B cell (primary cell): ENCODE measurements at regions not wholly inside any gene's neighbourhood (a gene's known extent, or its start where the extent isn't known, plus 50 kb on each side); places are given as distances from the start of the nearest gene placed in this dataset.

Experiments
- ATAC-seq: fragments of 200-7000 bp; cut with Tn5 transposase; one replicate; pipeline ENCODE4 v1.10.0; 2021; ENCODE audit warnings: low read depth, mild to moderate bottlenecking, moderate number of reproducible peaks, moderate library complexity
- CTCF ChIA-PET: fragments of 350-600 bp; sonication (Branson Sonifier 250); formaldehyde crosslinking; loops from one replicate; lab custom pipeline; 2021; ENCODE audit warnings: antibody characterized with exemption, inconsistent platforms; lab: Charles Lee
- POLR2A ChIA-PET: fragments of 350-600 bp; sonication (Branson Sonifier 250); formaldehyde crosslinking; loops from one replicate; lab custom pipeline; 2021; ENCODE audit warnings: antibody characterized with exemption; lab: Charles Lee
- DNase-seq: peaks from one replicate; pipeline ENCODE4 v3.0.0; 2013
- H2AFZ ChIP-seq: 2 replicates; pipeline ENCODE4 v1.6.1; 2012; ENCODE audit warnings: mild to moderate bottlenecking, low read depth, low read length; ENCODE audit not compliant: insufficient read depth, poor library complexity, severe bottlenecking
- H3K27ac ChIP-seq, 2 donors: 1 replicate in 1 of 2; 2 replicates in 1 of 2; pipeline ENCODE4 v1.5.1; 2012 to 2013; ENCODE audit warnings: low read length in 2 of 2, mild to moderate bottlenecking in 2 of 2, moderate library complexity in 1 of 2
- H3K27me3 ChIP-seq, 4 experiments: fragments of 200-600 bp in 1 of 4; sonication (generic) in 1 of 4; replicated peaks in 1 of 4; 1 replicate in 2 of 4; 2 replicates in 2 of 4; pipeline versions ENCODE4 v1.6.1 to v1.7.0; 2013 to 2016; ENCODE audit warnings: low read length in 3 of 4, mild to moderate bottlenecking in 2 of 4, mixed read lengths in 1 of 4, moderate library complexity in 1 of 4; ENCODE audit not compliant: insufficient read depth in 4 of 4, control insufficient read depth in 3 of 4; ENCODE audit errors: control extremely low read depth in 1 of 4
- H3K36me3 ChIP-seq, 2 experiments: replicated peaks in 1 of 2; 1 replicate in 1 of 2; 2 replicates in 1 of 2; pipeline versions ENCODE4 v1.6.1 to v1.7.1; 2013; ENCODE audit warnings: low read length in 1 of 2; ENCODE audit not compliant: insufficient read depth in 2 of 2, control insufficient read depth in 1 of 2; ENCODE audit errors: control extremely low read depth in 1 of 2, extremely low read depth in 1 of 2
- H3K4me1 ChIP-seq, 2 donors: fragments of 200-600 bp in 1 of 2; sonication (generic) in 1 of 2; 1 replicate in 1 of 2; 2 replicates in 1 of 2; pipeline versions ENCODE4 v1.5.1 to v1.6.1; 2013 to 2017; ENCODE audit warnings: low read length in 2 of 2; ENCODE audit not compliant: control insufficient read depth in 2 of 2, insufficient read depth in 2 of 2
- H3K4me2 ChIP-seq: replicated peaks from 2 replicates; pipeline ENCODE3; 2012; ENCODE audit warnings: mild to moderate bottlenecking, low read depth, low read length; ENCODE audit not compliant: poor library complexity, severe bottlenecking
- H3K4me3 ChIP-seq, 5 experiments: fragments of 200-600 bp in 1 of 5; sonication (generic) in 1 of 5; 1 replicate in 3 of 5; 2 replicates in 2 of 5; pipeline versions ENCODE4 v1.5.1 to v1.7.0; 2011 to 2016; ENCODE audit warnings: low read length in 4 of 5, mild to moderate bottlenecking in 4 of 5, low read depth in 2 of 5, control low read depth in 1 of 5, moderate library complexity in 1 of 5; ENCODE audit not compliant: insufficient read depth in 1 of 5; ENCODE audit errors: control extremely low read depth in 1 of 5, extremely low read depth in 1 of 5
- H3K79me2 ChIP-seq: fragments of 200-600 bp; sonication (generic); one replicate; pipeline ENCODE4 v1.6.0; 2016; ENCODE audit warnings: low read length; ENCODE audit not compliant: control insufficient read depth, insufficient read depth
- H3K9ac ChIP-seq: fragments of 200-600 bp; sonication (generic); 2 replicates; pipeline ENCODE4 v1.6.1; 2017; ENCODE audit warnings: mild to moderate bottlenecking, low read length, moderate library complexity
- H3K9me3 ChIP-seq, 3 donors: one replicate each; pipeline versions ENCODE4 v1.6.1 to v1.7.1; 2013; ENCODE audit warnings: low read length in 2 of 3; ENCODE audit not compliant: control insufficient read depth in 2 of 3, insufficient read depth in 1 of 3; ENCODE audit errors: control extremely low read depth in 1 of 3
- H4K20me1 ChIP-seq: 2 replicates; pipeline ENCODE4 v1.6.0; 2012; ENCODE audit warnings: mild to moderate bottlenecking, low read length; ENCODE audit not compliant: insufficient read depth, control insufficient read depth, poor library complexity, severe bottlenecking
- H3K27ac Mint-ChIP-seq: one replicate; pipeline ENCODE4 v1.8.0; 2021; ENCODE audit warnings: mixed read lengths
- H3K27me3 Mint-ChIP-seq: one replicate; pipeline ENCODE4 v1.8.0; 2021; ENCODE audit warnings: mixed read lengths
- H3K4me1 Mint-ChIP-seq: one replicate; pipeline ENCODE4 v1.8.0; 2021; ENCODE audit warnings: mixed read lengths
- H3K4me3 Mint-ChIP-seq: one replicate; pipeline ENCODE4 v1.8.0; 2021; ENCODE audit warnings: mixed read lengths
- H3K9me3 Mint-ChIP-seq: one replicate; pipeline ENCODE4 v1.8.0; 2022; ENCODE audit warnings: mixed read lengths; ENCODE audit not compliant: insufficient read depth
- CTCF ChIP-seq: fragments of 200-600 bp; IDR thresholded peaks from one replicate; pipeline ENCODE4 v1.8.0; 2022; ENCODE audit warnings: antibody characterized with exemption, mild to moderate bottlenecking
- EZH2 ChIP-seq: IDR thresholded peaks from 2 replicates; pipeline ENCODE4 v1.6.1; 2012; ENCODE audit warnings: borderline replicate concordance, low read depth, mild to moderate bottlenecking, moderate library complexity, low read length; ENCODE audit not compliant: insufficient read depth, poor library complexity, severe bottlenecking
- WGBS: methylation state at CpG from one replicate; pipeline ENCODE4 v1.1.5; 2013; ENCODE audit warnings: missing lambda C conversion rate; ENCODE audit not compliant: insufficient coverage; 5-methylcytosine and 5-hydroxymethylcytosine counted together
- intact Hi-C: fragments of 100-400 bp; cut with micrococcal nuclease; formaldehyde crosslinking; loops from one replicate; pipeline ENCODE4 v1.10.0; 2022

DNA sequence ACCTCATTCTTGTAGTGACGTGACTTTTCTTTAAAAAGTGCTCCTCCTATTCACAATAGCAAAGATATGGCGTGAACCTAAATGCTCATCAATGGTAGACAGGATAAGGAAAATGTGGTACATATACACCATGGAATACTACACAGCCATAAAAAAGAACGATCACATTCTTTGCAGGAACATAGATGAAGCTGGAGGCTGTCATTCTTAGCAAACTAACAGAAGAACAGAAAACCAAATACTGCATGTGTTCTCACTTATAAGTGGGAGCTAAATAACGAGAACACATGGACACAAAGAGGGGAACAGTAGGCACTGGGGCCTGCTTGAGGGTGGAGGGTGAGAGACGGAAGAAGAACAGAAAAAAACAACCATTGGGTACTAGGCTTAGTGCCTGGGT lies 59.9 kb upstream of the FGFR2 start:
- TF ChIP-seq EZH2 (no peak), CTCF (no peak)
- Mint-ChIP-seq H3K4me1 (no peaks in the 10 kb centered on the region), H3K9me3 (peaks cover 3% of the 10 kb centered on the region), H3K27ac (no peak overlapping the region), H3K27me3 (no peaks in the 10 kb centered on the region), H3K4me3 (no peak overlapping the region)
- ChIA-PET CTCF (no interaction called here), POLR2A (no interaction called here)
- Histone ChIP-seq H4K20me1 (no peaks in the 10 kb centered on the region), H3K27ac (no peak overlapping the region), H3K79me2 (no peaks in the 10 kb centered on the region), H3K27me3 (no peaks in the 10 kb centered on the region), H3K4me3 (no peak overlapping the region), H2AFZ (no peak overlapping the region), H3K9me3 (peaks cover 0 to 9% (median 0%) of the 10 kb centered on the region in 3 donors), H3K36me3 (no peaks in the 10 kb centered on the region), H3K4me1 (no peaks in the 10 kb centered on the region), H3K4me2 (no peak overlapping the region), H3K9ac (no peak overlapping the region)
- DNase-seq = no peak
- ATAC-seq = no peak
- no CpG with 5 or more reads among the region's 5 CpGs for WGBS
- intact Hi-C loops = no loop called here

GRCh38 chr10:121655254-121656144 lies 57.3 kb upstream of the FGFR2 start:
- no peak for DNase-seq
- Histone ChIP-seq H3K36me3 (no peaks in the 10 kb centered on the region), H3K4me1 (no peaks in the 10 kb centered on the region), H3K9me3 (peaks cover 0 to 9% (median 0%) of the 10 kb centered on the region in 3 donors), H2AFZ (no peak overlapping the region), H3K4me2 (no peak overlapping the region), H3K9ac (no peak overlapping the region), H3K27ac (no peak overlapping the region), H3K79me2 (no peaks in the 10 kb centered on the region), H3K4me3 (no peak overlapping the region), H4K20me1 (no peaks in the 10 kb centered on the region), H3K27me3 (no peaks in the 10 kb centered on the region)
- H3K4me3 Mint-ChIP-seq = no peak overlapping the region
- POLR2A ChIA-PET = no interaction called here
- no peaks in the 10 kb centered on the region for H3K4me1 Mint-ChIP-seq
- TF ChIP-seq EZH2 (no peak), CTCF (no peak)
- WGBS = 92% methylated on average over 9 of the region's 12 CpGs
- intact Hi-C loops = no loop called here
- H3K27ac Mint-ChIP-seq = no peak overlapping the region
- no peak for ATAC-seq
- peaks cover 3% of the 10 kb centered on the region for H3K9me3 Mint-ChIP-seq
- CTCF ChIA-PET = no interaction called here
- no peaks in the 10 kb centered on the region for H3K27me3 Mint-ChIP-seq
